ENCODE measurements at regions not wholly inside any gene's neighbourhood (a gene's known extent, or its start where the extent isn't known, plus 50 kb on each side); places are given as distances from the start of the nearest gene placed in this dataset.

DNA sequence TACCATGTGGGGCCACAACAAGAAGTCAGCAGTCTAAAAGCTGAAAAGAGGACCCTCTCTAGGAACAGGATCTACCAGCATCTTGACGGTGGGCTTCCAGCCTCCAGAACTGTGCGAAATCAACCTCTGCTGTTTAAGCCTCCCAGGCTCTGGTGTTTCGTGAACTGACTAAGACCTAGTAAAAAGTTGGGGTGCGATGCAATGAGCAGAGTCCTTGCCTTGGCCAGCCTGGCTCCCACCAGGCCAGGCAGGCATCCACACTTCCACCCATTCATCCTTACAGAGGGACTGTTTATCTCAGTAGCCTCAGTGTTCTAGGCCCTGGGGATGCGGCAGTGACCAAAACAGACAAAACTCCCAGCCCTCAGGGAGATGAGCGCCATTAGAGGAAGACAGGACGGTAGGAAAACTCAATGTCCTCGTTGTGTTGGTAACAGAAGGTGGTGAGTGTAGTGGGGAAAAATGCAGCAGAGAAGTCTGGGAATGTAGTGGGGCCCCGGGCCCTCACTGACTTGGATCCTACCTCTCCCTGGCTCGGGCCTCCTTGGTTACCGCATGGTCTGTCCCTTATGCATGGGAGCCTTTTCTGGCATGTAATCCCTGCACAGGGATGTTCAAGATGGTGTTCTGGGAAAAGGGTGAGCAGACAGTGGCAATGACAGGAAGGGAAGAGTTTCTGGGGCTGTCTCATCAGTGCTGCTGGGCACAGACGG is 271.8 kb upstream of the HS6ST1 start:
- no peaks in the 10 kb centered on the region for H3K4me1 ChIP-seq (ENCODE audit: control insufficient read depth, insufficient read depth, low read length, poor library complexity, severe bottlenecking)
- H3K27me3 ChIP-seq (replicated peaks; ENCODE audit: control insufficient read depth, insufficient read depth, low read length, poor library complexity, severe bottlenecking) = no peaks in the 10 kb centered on the region
- no peak overlapping the region for H3K27ac ChIP-seq (ENCODE audit: insufficient read depth, low read length, poor library complexity, severe bottlenecking)
- no peak for DNase-seq
- no peaks in the 10 kb centered on the region for H3K36me3 ChIP-seq (ENCODE audit: control insufficient read depth, insufficient read depth, low read length)
- no peak overlapping the region for H3K4me3 ChIP-seq (ENCODE audit: insufficient read depth, low read depth, low read length, poor library complexity, severe bottlenecking)
- H3K9me3 ChIP-seq (ENCODE audit: control insufficient read depth, low read length) = no peaks in the 10 kb centered on the region

DNA sequence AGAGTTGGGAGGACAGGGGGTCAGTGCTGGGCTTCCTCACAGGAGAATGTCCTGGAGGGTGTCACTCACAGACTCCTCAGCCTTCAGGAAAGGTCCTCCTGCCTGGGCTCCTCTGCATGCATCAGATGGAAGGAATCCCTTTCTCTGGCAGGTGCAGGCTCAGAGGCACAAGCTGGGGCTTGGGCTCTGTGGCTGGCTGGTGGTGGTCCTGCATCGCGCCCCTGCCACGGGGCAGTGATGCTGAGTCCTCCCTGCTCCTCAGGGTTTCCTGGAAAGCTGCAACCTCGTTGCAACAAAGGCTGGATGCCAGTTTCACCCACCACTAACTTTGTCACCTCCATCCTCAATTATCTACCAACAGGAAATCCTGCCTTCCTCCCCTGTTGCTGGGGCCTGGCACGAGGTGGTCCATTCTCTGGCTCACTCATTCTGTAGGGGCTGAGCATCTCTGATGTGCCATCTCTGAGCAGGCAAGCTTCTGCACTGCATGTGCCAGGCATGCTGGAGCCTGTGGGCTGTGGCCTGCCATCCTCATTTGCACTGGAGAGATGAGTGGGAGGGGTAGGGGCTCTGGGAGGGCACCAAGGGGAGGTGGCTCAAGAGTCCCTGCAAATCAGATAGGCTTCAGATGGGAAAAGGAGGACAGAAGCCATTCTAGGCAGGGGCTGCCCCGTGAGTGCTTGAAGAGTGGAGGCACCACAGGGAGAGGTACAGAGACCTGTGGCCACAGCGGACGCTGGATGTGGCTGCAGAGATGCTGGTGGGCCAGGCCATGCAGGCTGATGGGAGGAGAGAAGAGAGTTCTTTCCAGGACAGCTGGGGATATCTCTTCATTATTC is 272.6 kb upstream of the HS6ST1 start:
- no peak overlapping the region for H3K27ac ChIP-seq (ENCODE audit: insufficient read depth, low read length, poor library complexity, severe bottlenecking)
- H3K27me3 ChIP-seq (replicated peaks; ENCODE audit: control insufficient read depth, insufficient read depth, low read length, poor library complexity, severe bottlenecking) = no peaks in the 10 kb centered on the region
- H3K36me3 ChIP-seq (ENCODE audit: control insufficient read depth, insufficient read depth, low read length) = no peaks in the 10 kb centered on the region
- no peak for DNase-seq
- no peaks in the 10 kb centered on the region for H3K4me1 ChIP-seq (ENCODE audit: control insufficient read depth, insufficient read depth, low read length, poor library complexity, severe bottlenecking)
- H3K4me3 ChIP-seq (ENCODE audit: insufficient read depth, low read depth, low read length, poor library complexity, severe bottlenecking) = no peak overlapping the region
- no peaks in the 10 kb centered on the region for H3K9me3 ChIP-seq (ENCODE audit: control insufficient read depth, low read length)

DNA sequence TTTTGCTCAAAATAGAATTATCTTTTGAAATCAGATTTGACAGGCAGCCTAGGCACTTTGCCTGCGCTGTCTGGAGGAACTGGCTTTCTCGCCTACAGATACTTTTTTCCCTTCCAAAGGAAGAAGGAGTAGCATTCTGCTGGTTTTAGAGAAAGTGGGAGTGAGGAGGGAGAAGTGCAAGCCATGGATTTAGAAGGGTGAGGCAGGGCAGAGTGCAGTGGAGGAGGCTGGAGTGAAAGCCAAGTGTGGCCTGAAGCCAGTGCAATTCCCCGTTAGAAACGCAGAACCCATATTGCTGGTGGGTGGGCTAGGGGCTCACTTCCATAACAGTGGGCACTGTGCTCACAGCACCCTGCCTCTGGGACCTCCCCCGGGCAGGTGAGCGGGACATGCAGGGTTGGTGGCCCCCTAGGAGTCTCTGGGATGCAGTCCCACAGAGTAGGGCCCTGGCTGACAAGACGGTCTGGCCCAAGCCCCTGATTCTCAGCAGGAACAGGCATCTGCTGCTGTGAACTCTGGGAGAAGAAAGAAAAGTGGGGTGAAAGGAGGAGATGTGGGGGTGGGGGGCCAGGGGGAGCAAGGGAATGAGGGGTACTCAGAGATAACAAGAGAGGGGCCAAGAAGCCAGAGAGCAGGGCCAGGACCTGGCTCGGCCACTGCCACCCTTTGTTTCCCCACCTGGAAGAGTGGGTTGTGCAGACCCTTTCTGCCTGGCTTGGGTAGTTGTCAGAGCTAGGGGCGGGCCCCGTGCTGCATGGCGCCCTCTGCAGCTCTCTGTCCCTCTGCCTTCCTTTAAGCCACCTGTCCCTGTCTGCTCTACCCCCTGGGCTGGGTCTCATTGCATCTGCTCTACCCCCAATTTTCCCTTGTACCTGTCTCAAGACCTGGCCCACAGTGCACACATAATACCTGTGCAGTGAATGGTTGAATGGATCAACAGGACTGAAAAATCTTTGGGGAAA is 273.5 kb upstream of the HS6ST1 start:
- no peaks in the 10 kb centered on the region for H3K27me3 ChIP-seq (replicated peaks; ENCODE audit: control insufficient read depth, insufficient read depth, low read length, poor library complexity, severe bottlenecking)
- DNase-seq = no peak
- no peaks in the 10 kb centered on the region for H3K9me3 ChIP-seq (ENCODE audit: control insufficient read depth, low read length)
- no peaks in the 10 kb centered on the region for H3K4me1 ChIP-seq (ENCODE audit: control insufficient read depth, insufficient read depth, low read length, poor library complexity, severe bottlenecking)
- H3K4me3 ChIP-seq (ENCODE audit: insufficient read depth, low read depth, low read length, poor library complexity, severe bottlenecking) = no peak overlapping the region
- no peak overlapping the region for H3K27ac ChIP-seq (ENCODE audit: insufficient read depth, low read length, poor library complexity, severe bottlenecking)
- no peaks in the 10 kb centered on the region for H3K36me3 ChIP-seq (ENCODE audit: control insufficient read depth, insufficient read depth, low read length)

DNA sequence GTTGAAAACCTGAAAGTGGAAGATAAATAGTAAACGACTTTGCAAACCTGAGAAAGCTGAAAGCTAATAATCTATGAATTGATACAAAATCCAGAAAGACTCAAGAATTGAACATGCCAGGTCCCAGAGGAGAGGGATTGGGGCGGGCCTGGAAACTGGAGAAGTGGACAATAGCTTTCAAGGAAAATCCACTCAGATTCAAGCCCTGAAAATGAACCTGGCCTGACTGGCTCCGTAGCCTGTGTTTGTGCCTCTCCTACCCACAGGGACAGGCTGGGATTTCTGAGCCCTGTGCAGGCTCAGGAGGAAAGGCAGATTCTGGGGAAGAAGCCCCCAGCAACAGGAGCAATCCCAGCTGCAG is 274.8 kb upstream of the HS6ST1 start:
- H3K27ac ChIP-seq (ENCODE audit: insufficient read depth, low read length, poor library complexity, severe bottlenecking) = no peak overlapping the region
- H3K27me3 ChIP-seq (replicated peaks; ENCODE audit: control insufficient read depth, insufficient read depth, low read length, poor library complexity, severe bottlenecking) = no peaks in the 10 kb centered on the region
- DNase-seq = no peak
- no peaks in the 10 kb centered on the region for H3K9me3 ChIP-seq (ENCODE audit: control insufficient read depth, low read length)
- no peak overlapping the region for H3K4me3 ChIP-seq (ENCODE audit: insufficient read depth, low read depth, low read length, poor library complexity, severe bottlenecking)
- no peaks in the 10 kb centered on the region for H3K4me1 ChIP-seq (ENCODE audit: control insufficient read depth, insufficient read depth, low read length, poor library complexity, severe bottlenecking)
- H3K36me3 ChIP-seq (ENCODE audit: control insufficient read depth, insufficient read depth, low read length) = no peaks in the 10 kb centered on the region

DNA sequence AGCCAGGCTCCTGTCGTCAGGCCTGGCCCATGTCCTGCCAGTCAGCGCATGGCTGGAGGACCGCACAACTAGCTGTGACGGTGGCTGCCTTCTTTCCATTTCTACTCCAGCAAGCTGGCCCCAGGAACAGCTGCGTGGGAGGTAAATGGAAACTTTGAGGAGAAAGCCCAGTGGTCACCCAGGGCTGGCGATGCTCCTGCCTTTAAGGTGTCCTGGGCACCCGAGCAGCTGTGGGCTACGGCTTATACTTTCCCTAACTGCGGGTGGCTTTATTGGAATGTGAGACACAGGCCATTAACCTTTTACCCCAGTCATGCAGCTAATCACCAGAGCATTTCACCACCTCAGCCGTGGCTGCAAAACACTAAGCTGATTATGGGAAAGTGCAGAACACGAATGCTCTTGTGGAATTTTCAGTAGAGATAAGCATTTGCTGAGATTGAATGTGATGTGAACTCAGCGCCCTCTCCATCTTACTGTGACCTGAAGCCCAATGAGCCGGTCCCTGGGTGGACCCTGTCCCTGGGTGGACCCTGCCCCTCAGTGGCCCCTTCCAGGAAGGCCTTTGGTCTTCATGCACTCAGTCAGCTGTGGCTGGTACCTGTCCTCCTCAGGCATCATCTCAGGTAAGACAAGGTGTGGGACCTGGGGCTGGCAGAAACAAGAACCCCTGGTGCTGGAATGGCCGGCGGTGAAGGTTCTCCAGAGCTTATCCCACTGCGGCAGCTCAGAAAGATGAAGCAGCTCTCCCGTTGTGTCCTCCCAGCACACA is 275.4 kb upstream of the HS6ST1 start:
- no peaks in the 10 kb centered on the region for H3K9me3 ChIP-seq (ENCODE audit: control insufficient read depth, low read length)
- no peaks in the 10 kb centered on the region for H3K4me1 ChIP-seq (ENCODE audit: control insufficient read depth, insufficient read depth, low read length, poor library complexity, severe bottlenecking)
- no peaks in the 10 kb centered on the region for H3K27me3 ChIP-seq (replicated peaks; ENCODE audit: control insufficient read depth, insufficient read depth, low read length, poor library complexity, severe bottlenecking)
- H3K36me3 ChIP-seq (ENCODE audit: control insufficient read depth, insufficient read depth, low read length) = no peaks in the 10 kb centered on the region
- DNase-seq = no peak
- H3K4me3 ChIP-seq (ENCODE audit: insufficient read depth, low read depth, low read length, poor library complexity, severe bottlenecking) = no peak overlapping the region
- no peak overlapping the region for H3K27ac ChIP-seq (ENCODE audit: insufficient read depth, low read length, poor library complexity, severe bottlenecking)

DNA sequence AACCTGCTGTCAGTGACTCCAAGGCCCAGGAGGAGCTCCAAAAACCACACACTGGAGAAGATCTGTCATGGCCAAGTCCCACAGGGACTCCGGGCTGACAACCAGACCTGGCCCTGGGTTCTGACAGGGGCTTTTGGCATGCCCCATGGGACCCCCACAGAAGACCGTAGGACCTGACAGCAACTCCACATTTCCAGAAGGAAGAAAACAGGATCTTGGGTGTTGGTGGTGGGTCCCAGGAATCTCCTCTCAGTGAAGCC is 275.9 kb upstream of the HS6ST1 start:
- no peak for DNase-seq
- Histone ChIP-seq H3K27me3 (replicated peaks; ENCODE audit: control insufficient read depth, insufficient read depth, low read length, poor library complexity, severe bottlenecking) (no peaks in the 10 kb centered on the region), H3K4me1 (ENCODE audit: control insufficient read depth, insufficient read depth, low read length, poor library complexity, severe bottlenecking) (no peaks in the 10 kb centered on the region), H3K9me3 (ENCODE audit: control insufficient read depth, low read length) (no peaks in the 10 kb centered on the region), H3K36me3 (ENCODE audit: control insufficient read depth, insufficient read depth, low read length) (no peaks in the 10 kb centered on the region), H3K4me3 (ENCODE audit: insufficient read depth, low read depth, low read length, poor library complexity, severe bottlenecking) (no peak overlapping the region), H3K27ac (ENCODE audit: insufficient read depth, low read length, poor library complexity, severe bottlenecking) (no peak overlapping the region)

DNA sequence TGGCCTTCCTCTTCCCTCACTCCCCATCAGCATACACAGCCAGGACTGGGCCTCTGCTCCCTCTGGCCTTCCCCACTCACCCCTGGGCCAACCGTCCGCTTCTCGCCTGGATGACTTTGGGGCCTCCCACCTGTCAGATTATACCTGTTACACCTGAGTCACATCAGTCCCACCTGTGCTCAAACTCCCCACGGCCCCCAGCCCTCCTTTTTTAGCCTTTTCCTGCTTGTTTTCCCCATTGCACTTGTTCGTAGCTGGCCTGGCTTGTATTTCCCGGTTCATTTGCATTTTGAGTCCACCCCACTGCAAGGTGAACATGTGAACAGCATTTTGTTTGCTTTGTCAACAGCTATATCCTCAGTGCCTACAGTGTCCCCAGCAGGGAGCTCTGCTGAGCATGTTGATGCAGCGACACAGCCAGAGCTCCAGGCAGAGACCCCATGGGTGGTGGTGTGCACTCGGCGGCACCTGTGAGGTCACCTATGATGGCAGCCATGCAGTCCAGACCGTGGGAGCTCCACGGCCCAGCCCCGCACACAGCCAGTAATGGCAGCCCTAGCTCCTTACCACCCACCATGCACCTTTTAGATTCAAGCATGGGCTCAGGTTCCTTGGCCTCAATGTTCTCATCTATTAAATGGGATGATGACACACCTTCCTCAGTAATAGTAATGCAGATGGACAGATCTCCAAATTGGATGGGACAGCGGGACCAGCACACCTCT is 276.4 kb upstream of the HS6ST1 start:
- no peak overlapping the region for H3K27ac ChIP-seq (ENCODE audit: insufficient read depth, low read length, poor library complexity, severe bottlenecking)

DNA sequence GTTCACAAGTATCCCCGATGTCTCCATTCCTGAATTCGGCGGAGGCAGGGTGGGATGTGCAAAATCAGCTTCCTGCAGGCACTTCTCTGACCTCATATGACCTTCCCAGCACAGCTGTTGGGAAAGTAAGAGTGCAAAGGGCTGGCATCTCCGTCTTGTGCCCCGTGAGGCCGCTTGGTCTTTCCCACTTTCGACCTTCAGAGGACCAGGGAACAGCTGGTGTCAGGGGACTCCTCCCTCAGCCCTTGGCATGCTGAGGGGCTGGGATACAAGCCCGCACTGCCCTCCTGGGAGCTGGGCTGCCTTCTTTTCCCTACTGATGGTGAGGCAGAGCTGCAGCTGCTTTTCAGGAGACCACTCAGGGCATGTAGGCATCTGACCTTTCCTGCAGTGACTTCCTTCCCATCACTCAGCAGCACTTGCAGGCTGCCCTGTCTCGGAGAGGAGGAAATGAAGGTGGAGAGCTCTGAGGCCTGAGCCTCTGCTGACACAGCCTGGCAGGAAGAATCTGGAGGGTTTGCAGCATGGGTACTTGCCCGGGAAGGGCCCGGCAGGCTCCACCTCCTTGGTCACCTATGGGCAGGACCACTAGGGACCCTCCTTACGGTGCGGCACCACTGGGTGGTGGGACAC is 277.2 kb upstream of the HS6ST1 start:
- Histone ChIP-seq H3K27ac (ENCODE audit: insufficient read depth, low read length, poor library complexity, severe bottlenecking) (no peak overlapping the region), H3K36me3 (ENCODE audit: control insufficient read depth, insufficient read depth, low read length) (no peaks in the 10 kb centered on the region), H3K9me3 (ENCODE audit: control insufficient read depth, low read length) (no peaks in the 10 kb centered on the region), H3K4me3 (ENCODE audit: insufficient read depth, low read depth, low read length, poor library complexity, severe bottlenecking) (no peak overlapping the region), H3K4me1 (ENCODE audit: control insufficient read depth, insufficient read depth, low read length, poor library complexity, severe bottlenecking) (no peaks in the 10 kb centered on the region), H3K27me3 (replicated peaks; ENCODE audit: control insufficient read depth, insufficient read depth, low read length, poor library complexity, severe bottlenecking) (no peaks in the 10 kb centered on the region)
- DNase-seq = no peak

More for the DNA sequence above, 276.4 kb upstream of the HS6ST1 start:
- no peaks in the 10 kb centered on the region for H3K36me3 ChIP-seq (ENCODE audit: control insufficient read depth, insufficient read depth, low read length)
- no peaks in the 10 kb centered on the region for H3K4me1 ChIP-seq (ENCODE audit: control insufficient read depth, insufficient read depth, low read length, poor library complexity, severe bottlenecking)
- H3K9me3 ChIP-seq (ENCODE audit: control insufficient read depth, low read length) = no peaks in the 10 kb centered on the region
- DNase-seq = no peak
- no peaks in the 10 kb centered on the region for H3K27me3 ChIP-seq (replicated peaks; ENCODE audit: control insufficient read depth, insufficient read depth, low read length, poor library complexity, severe bottlenecking)
- no peak overlapping the region for H3K4me3 ChIP-seq (ENCODE audit: insufficient read depth, low read depth, low read length, poor library complexity, severe bottlenecking)
